HG03175 (cell line): ENCODE measurements at regions not wholly inside any gene's neighbourhood (a gene's known extent, or its start where the extent isn't known, plus 50 kb on each side); places are given as distances from the start of the nearest gene placed in this dataset.

Experiments
- ATAC-seq: cut with Tn5 transposase; IDR thresholded peaks from one replicate; pipeline ENCODE4 v1.9.1; 2021; ENCODE audit warnings: mild to moderate bottlenecking, moderate library complexity; ENCODE audit not compliant: unreplicated experiment

DNA sequence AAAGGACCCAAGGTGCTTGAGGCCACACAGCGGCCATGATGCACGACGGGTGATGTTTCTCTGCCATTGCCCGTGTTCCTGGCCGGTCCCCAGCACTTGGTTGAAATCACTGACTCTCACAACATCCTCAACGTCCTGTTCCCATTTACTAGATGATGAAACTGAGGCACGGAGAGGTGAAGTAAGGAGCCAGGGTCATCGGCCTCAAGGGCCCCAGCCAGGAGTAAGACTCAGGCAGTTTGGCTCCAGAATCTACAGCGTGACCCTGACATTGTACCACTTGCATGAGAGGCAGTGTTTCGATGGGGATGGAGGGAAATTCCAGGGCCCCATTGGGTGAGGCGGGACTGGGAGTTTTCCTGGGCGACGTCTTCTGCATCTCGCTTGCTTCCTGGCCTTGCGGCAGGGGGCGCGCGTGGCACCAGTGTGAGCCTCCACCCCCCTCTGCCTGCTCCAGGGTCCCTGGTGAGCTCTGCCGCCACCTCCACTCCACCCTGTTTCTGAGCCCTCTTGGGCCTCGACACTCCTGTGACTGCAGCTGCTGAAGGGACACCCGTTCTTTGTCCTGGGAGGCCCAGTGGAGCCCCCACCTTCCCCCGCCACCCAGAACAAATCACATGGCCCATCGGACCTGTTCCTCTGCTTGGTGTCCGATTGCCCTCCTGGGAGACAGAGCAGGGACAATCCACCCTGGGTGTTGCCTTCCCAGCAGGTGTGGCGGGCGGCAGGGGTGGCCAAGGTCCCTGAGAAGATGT, 133.0 kb upstream of the GSE1 start:
- no peak for ATAC-seq

- no peak for ATAC-seq
Measured at GRCh38 chr16:85480727-85481101, 132.4 kb upstream of the GSE1 start.

- no peak for ATAC-seq
Measured at GRCh38 chr16:85481206-85481605, 131.9 kb upstream of the GSE1 start.

- ATAC-seq: no peak
Measured at GRCh38 chr16:85481738-85482137, 131.4 kb upstream of the GSE1 start.

- no peak for ATAC-seq
Measured at GRCh38 chr16:85483424-85483823, 129.7 kb upstream of the GSE1 start.

DNA sequence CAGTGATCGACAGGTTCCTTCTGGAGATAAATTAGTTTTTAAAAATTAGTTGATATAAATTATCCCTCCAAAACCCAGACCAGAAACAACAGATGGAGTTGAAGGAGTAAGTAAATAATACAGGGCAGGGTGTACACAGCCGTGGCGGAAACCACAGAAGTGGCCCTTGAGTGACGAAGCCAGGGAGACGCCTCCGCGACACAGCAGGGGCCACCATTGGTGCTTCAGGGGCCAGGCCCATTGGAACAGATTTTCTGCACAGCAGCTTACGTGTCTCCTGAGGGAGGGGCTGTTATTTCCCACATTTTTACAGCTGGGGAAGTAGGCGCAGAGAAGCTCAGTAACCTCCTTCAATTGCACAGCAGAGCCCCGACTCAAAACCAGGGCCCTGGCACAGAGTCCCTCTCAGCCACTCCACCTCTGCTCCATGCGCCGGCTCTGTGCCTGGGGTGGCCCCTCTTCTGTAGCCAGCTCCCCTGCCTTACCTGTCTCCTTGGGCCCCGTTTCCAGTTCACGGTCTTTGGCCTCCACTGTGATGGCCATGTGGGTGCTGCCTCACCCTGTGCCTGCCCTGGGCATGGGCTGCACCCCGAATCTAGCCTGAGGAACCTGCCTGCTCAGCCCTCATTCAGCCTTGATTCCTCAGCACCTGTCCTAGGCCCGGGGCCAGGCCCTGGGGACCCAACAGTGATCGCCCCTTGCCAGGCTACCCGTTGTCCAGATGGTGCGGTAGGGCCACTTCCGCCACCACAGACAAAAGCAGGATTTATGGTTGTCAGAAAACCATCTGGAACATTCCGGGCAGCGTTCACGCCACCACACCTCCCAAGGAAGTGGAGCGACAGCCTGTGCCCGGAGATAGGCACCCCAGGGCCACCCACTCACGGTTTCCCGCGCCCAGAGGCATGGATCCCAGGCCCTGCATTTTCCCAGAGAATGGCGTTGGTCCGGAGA, 128.5 kb upstream of the GSE1 start:
- ATAC-seq: no peak

- no peak for ATAC-seq
Measured at GRCh38 chr16:85485379-85485778, 127.7 kb upstream of the GSE1 start.

GRCh38 chr16:85486256-85486915, 126.7 kb upstream of the GSE1 start:
- no peak for ATAC-seq

DNA sequence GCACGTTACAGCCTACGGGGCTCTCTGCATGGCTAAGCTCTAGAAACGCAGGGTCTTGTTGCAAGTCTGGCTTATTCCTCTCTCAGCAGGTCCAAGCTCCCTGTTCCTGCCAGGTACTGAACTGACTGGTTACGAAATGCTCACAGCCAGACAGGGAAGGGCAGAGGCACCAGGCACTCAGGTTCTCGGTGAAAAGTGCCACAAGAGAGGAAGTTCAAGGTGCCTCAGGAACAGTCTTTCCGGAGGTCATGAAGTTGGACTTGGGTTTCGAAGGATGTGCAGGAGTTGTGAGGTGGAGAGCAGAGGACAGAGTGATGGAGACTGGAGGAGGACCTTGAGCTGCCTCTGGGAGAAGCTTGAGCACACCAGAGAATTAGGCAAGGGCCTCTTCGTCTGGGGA, 124.7 kb upstream of the GSE1 start:
- ATAC-seq: no peak

DNA sequence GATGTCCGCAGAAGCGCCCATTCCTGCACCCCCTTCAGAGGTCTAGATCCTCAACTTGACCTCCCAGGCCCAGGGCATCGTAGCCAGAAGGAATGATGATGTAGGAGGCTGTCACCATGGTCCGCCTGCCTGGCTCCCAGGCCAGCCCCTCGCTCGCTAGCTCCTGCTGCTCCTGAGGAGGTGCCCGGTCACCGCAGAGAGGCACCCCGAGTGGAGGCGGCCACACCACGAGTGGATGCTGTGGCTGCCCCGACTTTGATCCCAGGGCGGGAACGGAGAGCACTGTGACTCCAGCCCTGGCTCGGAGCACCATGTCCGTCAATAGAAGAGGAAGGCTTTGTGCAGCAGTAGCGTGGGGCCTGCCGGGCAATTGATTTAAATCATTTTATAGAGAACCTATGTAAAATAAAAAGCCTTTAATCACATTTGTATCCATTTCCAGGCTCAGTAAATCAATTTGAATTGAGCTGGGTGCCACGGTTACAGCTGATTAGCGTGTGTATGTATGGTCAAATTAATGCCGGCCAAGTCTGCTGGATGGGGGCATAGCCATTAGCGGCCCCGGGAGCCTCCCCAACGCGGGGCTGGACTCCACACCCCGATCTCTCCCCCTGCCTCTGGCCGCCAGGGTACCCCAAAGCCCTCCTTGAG, 122.6 kb upstream of the GSE1 start:
- no peak for ATAC-seq

DNA sequence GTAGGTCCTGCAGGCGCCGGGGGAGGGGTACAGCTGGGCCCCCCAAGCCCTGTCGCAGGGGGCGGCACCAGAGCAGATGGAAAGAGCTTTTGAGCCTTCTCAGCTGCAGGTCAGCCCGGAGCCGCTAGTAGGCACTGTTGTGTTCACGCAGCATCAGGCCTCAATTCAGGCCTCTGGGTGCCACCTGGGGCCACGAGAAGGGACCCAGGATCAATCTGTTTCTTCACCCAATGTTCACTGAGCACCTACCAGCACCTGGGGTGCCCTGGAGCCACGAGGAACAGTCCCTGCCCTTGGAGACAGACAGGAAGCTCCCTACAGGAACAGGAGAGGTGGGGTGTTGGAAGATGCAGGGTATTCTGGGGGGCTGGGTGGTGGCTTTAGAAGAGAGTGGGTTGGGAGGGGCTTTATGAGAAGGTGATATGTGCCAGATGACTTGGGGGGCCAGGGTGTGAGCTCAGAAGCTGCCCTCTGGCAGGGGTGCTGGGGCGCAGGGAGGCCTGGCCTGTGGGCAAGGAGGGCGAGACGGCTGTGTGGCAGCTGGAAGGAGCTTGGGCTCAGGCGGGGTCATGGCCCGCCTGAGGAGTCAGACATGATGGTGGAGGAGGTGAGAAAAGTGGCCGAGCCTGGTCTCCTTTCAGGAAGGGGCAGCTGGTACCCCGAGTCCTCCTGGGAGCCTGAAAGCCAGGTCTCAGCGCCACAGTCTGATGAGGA, 121.9 kb upstream of the GSE1 start:
- no peak for ATAC-seq

DNA sequence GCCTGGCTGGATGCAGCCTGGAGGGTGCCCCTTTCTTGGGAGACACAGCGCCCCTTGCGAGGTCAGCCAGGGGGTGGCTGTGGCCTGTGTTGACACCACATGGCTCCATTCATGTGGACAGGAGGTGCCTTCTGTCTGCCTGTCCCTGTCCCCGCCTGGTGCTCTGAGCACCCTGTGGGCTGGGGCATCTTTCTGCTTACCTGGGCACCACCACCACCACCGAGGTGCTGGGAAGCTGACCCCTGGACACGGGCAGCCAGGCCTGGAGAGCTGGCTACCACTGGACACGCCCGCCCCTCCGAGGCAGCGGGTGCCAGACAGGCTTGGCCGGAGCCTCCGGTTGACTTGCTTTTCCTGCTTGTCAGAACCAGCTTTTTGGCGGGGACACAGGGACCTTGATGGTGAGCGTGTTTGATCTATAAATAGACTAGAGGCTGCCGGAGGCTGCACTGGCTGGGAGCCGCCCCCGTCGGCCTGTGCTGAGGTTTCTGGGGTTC, 121.3 kb upstream of the GSE1 start:
- ATAC-seq: no peak

DNA sequence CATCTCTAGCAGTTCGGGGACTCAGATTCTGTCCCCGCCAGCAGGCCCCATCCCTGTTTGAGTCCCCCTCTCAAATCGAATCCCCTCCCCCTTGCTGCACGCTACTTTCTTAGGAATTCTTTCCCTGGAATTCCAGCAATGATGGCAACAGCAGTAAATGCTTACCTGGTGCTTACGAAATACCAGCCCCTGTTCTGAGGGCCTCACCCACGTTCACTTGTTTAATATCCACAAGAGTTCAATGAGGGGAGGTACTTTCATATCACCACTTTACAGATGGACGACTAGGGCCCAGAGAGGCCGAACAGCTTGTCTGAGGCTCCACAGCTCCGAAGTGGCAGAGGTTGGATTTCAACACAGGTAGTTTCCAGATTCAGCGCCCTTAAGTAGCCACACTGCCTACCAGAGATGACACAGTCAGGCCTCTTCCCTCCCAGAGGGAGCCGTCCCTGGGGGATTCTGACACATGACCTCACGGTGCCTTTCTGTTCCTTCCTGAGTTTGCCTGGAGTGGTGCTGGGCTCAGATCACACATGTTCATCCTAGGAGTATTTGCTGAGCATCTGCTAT, 120.7 kb upstream of the GSE1 start:
- ATAC-seq: no peak

DNA sequence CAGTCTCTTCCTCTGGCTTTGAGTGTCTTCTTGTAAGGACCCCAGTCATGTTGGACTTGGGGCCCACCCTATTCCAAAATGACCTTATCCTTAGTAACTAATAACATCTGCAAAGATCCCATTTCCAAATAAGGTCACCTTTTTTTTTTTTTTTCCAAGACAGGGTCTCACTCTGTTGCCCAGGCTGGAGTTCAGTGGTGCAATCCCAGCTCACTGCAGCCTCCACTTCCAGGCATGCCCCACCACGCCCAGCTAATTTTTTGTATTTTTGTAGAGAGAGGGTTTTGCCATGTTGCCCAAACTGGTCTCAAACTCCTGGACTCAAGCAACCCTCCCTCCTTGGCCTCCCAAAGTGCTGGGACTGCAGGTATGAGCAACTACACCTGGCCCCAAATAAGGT, 118.8 kb upstream of the GSE1 start:
- ATAC-seq: no peak

- ATAC-seq: no peak
Measured at GRCh38 chr16:85495259-85495658, 117.9 kb upstream of the GSE1 start.

DNA sequence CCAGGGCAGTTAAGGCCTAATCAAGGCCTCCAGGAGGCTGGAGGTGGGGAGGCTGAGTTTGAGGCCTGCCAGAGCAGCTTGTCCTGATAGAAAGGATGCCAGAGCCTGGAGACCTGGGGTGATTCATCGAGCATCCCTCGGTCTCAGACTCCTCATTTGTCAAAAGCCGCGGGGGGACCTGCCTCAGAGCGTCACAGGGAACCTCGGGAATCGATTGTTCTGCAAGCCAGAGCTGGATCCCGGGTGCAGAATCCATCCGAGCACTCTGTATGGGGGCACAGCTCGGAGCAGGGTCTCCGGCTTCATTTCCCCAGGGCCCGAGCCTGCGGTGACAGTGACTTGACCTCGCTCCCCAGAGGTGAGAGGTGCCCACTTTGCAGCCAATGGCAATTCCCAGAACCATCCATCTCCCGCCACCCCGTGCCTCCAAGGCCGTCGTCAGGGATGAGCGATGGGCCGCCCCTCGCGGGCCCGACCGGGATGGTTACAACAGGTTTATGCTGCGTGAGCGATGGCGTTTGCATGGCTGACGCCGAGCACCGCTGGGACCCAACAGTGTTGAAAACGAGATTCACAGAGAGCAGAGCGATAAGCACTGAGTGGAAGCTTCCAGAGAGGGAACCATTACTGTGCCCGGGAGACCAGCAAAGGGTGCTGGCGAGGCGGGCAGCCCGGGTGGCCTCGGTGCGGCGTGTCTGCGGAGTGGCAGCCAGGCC, 117.1 kb upstream of the GSE1 start:
- no peak for ATAC-seq

GRCh38 chr16:85497622-85498314, 115.4 kb upstream of the GSE1 start:
- ATAC-seq: no peak

GRCh38 chr16:85498607-85499006, 114.5 kb upstream of the GSE1 start:
- peak; percentile 52 for ATAC-seq

- ATAC-seq: no peak
Measured at GRCh38 chr16:85500220-85500619, 112.9 kb upstream of the GSE1 start.
